Testis (tissue), 2 donors: ENCODE measurements at regions not wholly inside any gene's neighbourhood (a gene's known extent, or its start where the extent isn't known, plus 50 kb on each side); places are given as distances from the start of the nearest gene placed in this dataset.
A peak's percentile ranks its signal among the peaks of the same experiment; 100 is the strongest.

Source experiments
- DNase-seq: peaks from one replicate; pipeline ENCODE4 v3.0.0-alpha.2; 2019
- H3K27ac ChIP-seq, 2 donors: fragments of 200-600 bp; sonication (generic); one replicate each; pipeline ENCODE4 v1.5.1; 2019
- H3K27me3 ChIP-seq: fragments of 200-600 bp; sonication (generic); one replicate; pipeline ENCODE4 v1.5.1; 2019
- H3K36me3 ChIP-seq: fragments of 200-600 bp; sonication (generic); one replicate; pipeline ENCODE4 v1.5.1; 2017; ENCODE audit warnings: low read depth; ENCODE audit errors: missing control alignments
- H3K4me1 ChIP-seq: fragments of 200-600 bp; sonication (generic); one replicate; pipeline ENCODE4 v1.5.1; 2019
- H3K4me3 ChIP-seq, 2 donors: fragments of 200-600 bp; sonication (generic); one replicate each; pipeline ENCODE4 v1.5.1; 2017 to 2019
- H3K9me3 ChIP-seq: fragments of 200-600 bp; sonication (generic); one replicate; pipeline ENCODE4 v1.5.1; 2017
- CTCF ChIP-seq, 3 experiments: fragments of 450-650 bp in 2 of 3; fragments of 200-600 bp in 1 of 3; sonication (generic) in 1 of 3; IDR thresholded peaks; one replicate each; pipeline ENCODE4 v1.5.1; 2016 to 2019; ENCODE audit warnings: antibody characterized with exemption in 3 of 3, mild to moderate bottlenecking in 2 of 3, moderate library complexity in 1 of 3
- POLR2A ChIP-seq: fragments of 450-650 bp; IDR thresholded peaks from one replicate; pipeline ENCODE4 v1.6.1; 2017; ENCODE audit warnings: antibody characterized with exemption, mild to moderate bottlenecking, moderate library complexity
- WGBS, 2 donors: methylation state at CpG; one replicate each; pipeline ENCODE4 v1.1.5; 2018; 5-methylcytosine and 5-hydroxymethylcytosine counted together
- intact Hi-C: fragments of 100-400 bp; cut with DNase I; formaldehyde crosslinking; loops from one replicate; pipeline ENCODE4 v1.15.1; 2023; ENCODE audit warnings: low total_unique reads

- peak; percentile 67 for DNase-seq
- Histone ChIP-seq H3K4me3 (no peak overlapping the region), H3K27ac (peak overlapping the region in 1 of 2 donors; percentile 23), H3K27me3 (no peaks in the 10 kb centered on the region), H3K4me1 (peaks cover 18% of the 10 kb centered on the region), H3K9me3 (no peaks in the 10 kb centered on the region), H3K36me3 (no peaks in the 10 kb centered on the region)
- intact Hi-C loops, result no loop called here
- 79 to 83% methylated on average over 6 of the region's 6 CpGs for WGBS, 2 donors
- TF ChIP-seq POLR2A (no peak), CTCF (IDR thresholded peaks at IDR 0.05) (no peak)
Measured at GRCh38 chr5:68555907-68556681, 340.5 kb downstream of the PIK3R1 start.

- Histone ChIP-seq H3K4me3 (no peak overlapping the region), H3K36me3 (no peaks in the 10 kb centered on the region), H3K27me3 (no peaks in the 10 kb centered on the region), H3K27ac (peak overlapping the region in 1 of 2 donors; percentile 23), H3K9me3 (no peaks in the 10 kb centered on the region), H3K4me1 (peaks cover 18% of the 10 kb centered on the region)
- WGBS, 2 donors, result 72 to 80% methylated on average over 4 of the region's 4 CpGs
- DNase-seq, result peak; percentile 34
- TF ChIP-seq POLR2A (no peak), CTCF (IDR thresholded peaks at IDR 0.05) (no peak)
- intact Hi-C loops, result no loop called here
Measured at GRCh38 chr5:68557162-68557936, 341.8 kb downstream of the PIK3R1 start.

GRCh38 chr5:68562308-68562707 lies 346.8 kb downstream of the PIK3R1 start:
- H3K9me3 ChIP-seq, result no peaks in the 10 kb centered on the region
- no peak overlapping the region for H3K27ac ChIP-seq
- H3K36me3 ChIP-seq, result no peaks in the 10 kb centered on the region
- intact Hi-C loops, result no loop called here
- WGBS, 2 donors, result 57 to 58% methylated on average over 3 of the region's 3 CpGs
- H3K4me1 ChIP-seq, result no peaks in the 10 kb centered on the region
- H3K4me3 ChIP-seq, result no peak overlapping the region
- TF ChIP-seq POLR2A (no peak), CTCF (IDR thresholded peaks at IDR 0.05) (no peak)
- H3K27me3 ChIP-seq, result no peaks in the 10 kb centered on the region
- DNase-seq, result peak; percentile 48

- TF ChIP-seq CTCF (IDR thresholded peaks at IDR 0.05), result no peak
- no peak for TF ChIP-seq POLR2A
- H3K27ac ChIP-seq, result no peak overlapping the region
- H3K27me3 ChIP-seq, result no peaks in the 10 kb centered on the region
- no peak overlapping the region for H3K4me3 ChIP-seq
- no peaks in the 10 kb centered on the region for H3K9me3 ChIP-seq
- 84 to 93% methylated on average over 5 of the region's 5 CpGs for WGBS, 2 donors
- no peaks in the 10 kb centered on the region for H3K4me1 ChIP-seq
- H3K36me3 ChIP-seq, result no peaks in the 10 kb centered on the region
- intact Hi-C loops, result no loop called here
- DNase-seq, result no peak
Measured at GRCh38 chr5:68565427-68565826, 349.9 kb downstream of the PIK3R1 start.
